ENCODE measurements at regions not wholly inside any gene's neighbourhood (a gene's known extent, or its start where the extent isn't known, plus 50 kb on each side); places are given as distances from the start of the nearest gene placed in this dataset.

GRCh38 chr16:56106527-56106926, 84.8 kb upstream of the GNAO1 start:
- TF ChIP-seq SUZ12 (IDR thresholded peaks at IDR 0.05) = no peak
- TF ChIP-seq PKNOX1 (IDR thresholded peaks at IDR 0.05) = no peak
- TF ChIP-seq ARNT (IDR thresholded peaks at IDR 0.05) = no peak
- no peak for TF ChIP-seq ZNF384 (IDR thresholded peaks at IDR 0.05)
- TF ChIP-seq FOXK2 (IDR thresholded peaks at IDR 0.05) = no peak
- no peak for TF ChIP-seq BHLHE40 (IDR thresholded peaks at IDR 0.05; ENCODE audit: borderline replicate concordance)
- TF ChIP-seq CTBP1 (IDR thresholded peaks at IDR 0.05; ENCODE audit: borderline replicate concordance) = no peak
- no peak for TF ChIP-seq NFRKB (IDR thresholded peaks at IDR 0.05)
- no peak for TF ChIP-seq HDGF (IDR thresholded peaks at IDR 0.05; ENCODE audit: borderline replicate concordance)
- no peak for TF ChIP-seq FOXM1 (IDR thresholded peaks at IDR 0.05; ENCODE audit: borderline replicate concordance)

Data from HEK293T (cell line).